ENCODE measurements at regions not wholly inside any gene's neighbourhood (a gene's known extent, or its start where the extent isn't known, plus 50 kb on each side); places are given as distances from the start of the nearest gene placed in this dataset.
A peak's percentile ranks its signal among the peaks of the same experiment; 100 is the strongest.

DNA sequence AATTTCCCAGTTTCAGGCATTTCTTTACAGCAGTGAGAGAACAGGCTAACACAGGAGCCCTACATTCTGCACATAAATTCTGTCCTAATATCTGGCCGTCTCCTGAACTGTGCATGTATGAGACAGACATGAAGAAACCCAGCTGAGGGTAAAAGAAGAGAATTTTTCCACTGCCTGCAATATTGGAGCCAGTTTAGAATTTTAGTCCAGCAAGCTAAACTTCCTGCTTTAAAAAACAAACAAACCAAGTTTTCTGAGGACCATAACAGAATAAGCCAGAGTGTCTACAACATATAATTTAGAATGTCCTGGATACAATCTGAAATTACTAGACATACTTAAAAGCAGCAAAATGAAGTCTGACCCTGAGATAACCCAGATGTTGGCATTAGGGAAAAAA, 215.1 kb upstream of the KLHL29 start:
- no peaks in the 10 kb centered on the region for H3K9me3 ChIP-seq (ENCODE audit: low read depth, low read length)
- H3K9ac ChIP-seq (ENCODE audit: insufficient read length) = no peak overlapping the region
- TF ChIP-seq FOXP2 (optimal IDR thresholded peaks at IDR 0.05; ENCODE audit: control extremely low read depth, extremely low read length, insufficient read depth) (no peak), POLR2AphosphoS5 (IDR thresholded peaks at IDR 0.05; ENCODE audit: borderline replicate concordance, low read depth, low read length) (no peak), EZH2 (IDR thresholded peaks at IDR 0.05) (no peak)
- no peak for DNase-seq (ENCODE audit: low read depth, low spot score)
- no peak overlapping the region for H3K27ac ChIP-seq
- H3K36me3 ChIP-seq (ENCODE audit: insufficient read depth, low read length) = no peaks in the 10 kb centered on the region
- H3K4me3 ChIP-seq = no peak overlapping the region

DNA sequence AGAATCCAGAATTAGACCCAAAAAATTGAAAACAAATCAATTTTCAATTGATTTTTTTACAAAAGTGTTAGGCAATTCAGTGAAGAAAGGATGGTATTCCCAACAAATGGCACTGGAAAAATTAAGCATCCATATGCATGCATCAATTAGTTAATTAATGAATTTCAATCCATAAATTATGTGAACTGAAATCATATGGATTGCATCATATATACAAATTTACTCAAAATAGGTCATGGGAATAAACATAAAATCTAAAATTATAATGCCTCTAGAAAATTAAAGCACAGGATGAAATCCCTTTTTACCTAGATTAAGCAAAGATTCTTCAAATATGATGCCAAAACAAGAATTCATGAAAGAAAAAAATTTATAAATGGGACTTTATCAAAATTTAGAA, 213.9 kb upstream of the KLHL29 start:
- no peak for DNase-seq (ENCODE audit: low read depth, low spot score)
- H3K9me3 ChIP-seq (ENCODE audit: low read depth, low read length) = no peaks in the 10 kb centered on the region
- H3K36me3 ChIP-seq (ENCODE audit: insufficient read depth, low read length) = no peaks in the 10 kb centered on the region
- no peak for TF ChIP-seq FOXP2 (optimal IDR thresholded peaks at IDR 0.05; ENCODE audit: control extremely low read depth, extremely low read length, insufficient read depth)
- no peak for TF ChIP-seq EZH2 (IDR thresholded peaks at IDR 0.05)
- no peak for TF ChIP-seq POLR2AphosphoS5 (IDR thresholded peaks at IDR 0.05; ENCODE audit: borderline replicate concordance, low read depth, low read length)
- no peak overlapping the region for H3K4me3 ChIP-seq
- H3K27ac ChIP-seq = no peak overlapping the region
- no peak overlapping the region for H3K9ac ChIP-seq (ENCODE audit: insufficient read length)

DNA sequence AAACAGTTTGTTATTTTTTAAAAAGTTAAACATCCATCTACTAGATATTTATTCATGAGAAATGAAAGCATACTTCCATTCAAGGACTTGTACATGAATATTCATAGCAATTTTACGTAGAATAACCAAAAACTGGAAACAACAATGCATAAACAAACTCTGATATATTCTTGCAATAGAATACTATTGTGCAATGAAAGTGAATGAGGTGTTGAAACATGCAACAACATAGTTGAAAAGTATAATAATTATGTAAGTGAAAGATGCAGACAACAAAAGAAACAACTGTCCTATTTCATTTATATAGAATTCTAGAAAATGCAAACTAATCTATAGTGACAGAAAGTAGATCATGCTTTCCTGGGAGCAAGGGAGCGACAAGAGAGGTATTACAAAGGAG, 206.6 kb upstream of the KLHL29 start:
- Histone ChIP-seq H3K4me3 (no peak overlapping the region), H3K9ac (ENCODE audit: insufficient read length) (no peak overlapping the region), H3K36me3 (ENCODE audit: insufficient read depth, low read length) (no peaks in the 10 kb centered on the region), H3K9me3 (ENCODE audit: low read depth, low read length) (no peaks in the 10 kb centered on the region), H3K27ac (no peak overlapping the region)
- no peak for TF ChIP-seq FOXP2 (optimal IDR thresholded peaks at IDR 0.05; ENCODE audit: control extremely low read depth, extremely low read length, insufficient read depth)
- no peak for TF ChIP-seq POLR2AphosphoS5 (IDR thresholded peaks at IDR 0.05; ENCODE audit: borderline replicate concordance, low read depth, low read length)
- no peak for TF ChIP-seq EZH2 (IDR thresholded peaks at IDR 0.05)
- DNase-seq (ENCODE audit: low read depth, low spot score) = no peak

DNA sequence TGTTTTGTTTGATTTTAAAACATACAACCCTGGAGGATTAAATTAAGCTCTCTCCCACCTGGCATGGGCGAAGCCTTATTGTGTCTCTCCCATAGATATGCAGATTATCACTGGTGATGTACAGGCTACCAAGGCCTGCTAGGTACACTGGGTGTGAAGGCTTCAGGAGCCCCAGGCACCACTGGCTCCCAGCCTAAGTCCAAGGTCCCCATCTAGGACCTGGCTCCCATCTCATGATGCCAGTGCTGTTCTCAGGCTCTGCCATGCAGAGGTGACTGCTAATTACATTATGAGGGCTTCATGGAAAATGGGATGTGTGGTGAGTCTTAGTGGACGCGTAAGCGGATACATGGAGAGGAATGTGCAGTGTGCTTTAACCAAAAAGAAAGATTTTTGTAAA, 201.2 kb upstream of the KLHL29 start:
- no peak for TF ChIP-seq POLR2AphosphoS5 (IDR thresholded peaks at IDR 0.05; ENCODE audit: borderline replicate concordance, low read depth, low read length)
- TF ChIP-seq FOXP2 (optimal IDR thresholded peaks at IDR 0.05; ENCODE audit: control extremely low read depth, extremely low read length, insufficient read depth) = no peak
- no peak for TF ChIP-seq EZH2 (IDR thresholded peaks at IDR 0.05)
- Histone ChIP-seq H3K9me3 (ENCODE audit: low read depth, low read length) (no peaks in the 10 kb centered on the region), H3K4me3 (no peak overlapping the region), H3K27ac (no peak overlapping the region), H3K36me3 (ENCODE audit: insufficient read depth, low read length) (no peaks in the 10 kb centered on the region), H3K9ac (ENCODE audit: insufficient read length) (no peak overlapping the region)
- no peak for DNase-seq (ENCODE audit: low read depth, low spot score)

DNA sequence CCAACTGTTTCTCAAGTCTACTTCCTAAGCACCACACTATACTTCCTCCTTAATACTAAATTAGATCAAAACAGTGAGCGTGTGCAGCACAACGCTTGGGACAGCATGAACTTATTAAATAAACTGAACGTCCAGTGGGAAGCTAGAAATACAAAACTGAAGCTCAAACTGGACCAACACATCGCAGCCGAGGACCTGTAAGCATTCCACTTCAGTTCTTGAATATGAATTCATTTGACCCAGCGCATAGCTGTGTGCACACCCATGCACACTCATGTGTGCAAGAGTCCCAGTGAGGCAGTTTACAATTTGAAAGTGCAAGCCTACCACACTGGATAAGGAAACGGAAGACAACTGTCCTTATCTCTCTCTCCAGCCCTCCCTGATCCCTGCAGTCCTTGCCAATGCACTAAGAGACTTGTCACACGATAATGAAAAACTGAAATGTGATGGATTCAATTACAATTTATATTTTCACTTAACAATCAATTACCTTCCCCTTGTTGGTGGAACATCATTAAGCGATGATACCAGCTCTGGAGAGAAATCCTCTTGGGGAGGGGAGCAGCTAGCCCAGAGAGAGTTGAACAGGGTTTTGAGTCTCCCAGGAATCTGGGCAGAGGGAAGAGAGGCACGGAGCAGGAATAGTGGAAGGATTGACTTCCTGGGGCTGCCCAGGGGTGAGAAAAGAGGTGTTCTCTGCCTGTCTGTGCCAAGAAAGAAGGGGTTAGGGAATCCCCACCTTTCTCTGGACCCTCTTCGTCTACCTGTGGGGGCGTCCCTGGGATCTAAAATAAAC, 186.5 kb upstream of the KLHL29 start:
- H3K27ac ChIP-seq = peak overlapping the region; percentile 97; the same call in 1 of the 2 replicates
- no peaks in the 10 kb centered on the region for H3K9me3 ChIP-seq (ENCODE audit: low read depth, low read length)
- no peak overlapping the region for H3K9ac ChIP-seq (ENCODE audit: insufficient read length)
- 0 out of 2 replicates have a peak overlapping the region, but pooled peaks have one; percentile 42 for H3K4me3 ChIP-seq
- no peak for DNase-seq (ENCODE audit: low read depth, low spot score)
- no peaks in the 10 kb centered on the region for H3K36me3 ChIP-seq (ENCODE audit: insufficient read depth, low read length)
- TF ChIP-seq FOXP2 (optimal IDR thresholded peaks at IDR 0.05; ENCODE audit: control extremely low read depth, extremely low read length, insufficient read depth) (no peak), POLR2AphosphoS5 (IDR thresholded peaks at IDR 0.05; ENCODE audit: borderline replicate concordance, low read depth, low read length) (no peak), EZH2 (IDR thresholded peaks at IDR 0.05) (no peak)

DNA sequence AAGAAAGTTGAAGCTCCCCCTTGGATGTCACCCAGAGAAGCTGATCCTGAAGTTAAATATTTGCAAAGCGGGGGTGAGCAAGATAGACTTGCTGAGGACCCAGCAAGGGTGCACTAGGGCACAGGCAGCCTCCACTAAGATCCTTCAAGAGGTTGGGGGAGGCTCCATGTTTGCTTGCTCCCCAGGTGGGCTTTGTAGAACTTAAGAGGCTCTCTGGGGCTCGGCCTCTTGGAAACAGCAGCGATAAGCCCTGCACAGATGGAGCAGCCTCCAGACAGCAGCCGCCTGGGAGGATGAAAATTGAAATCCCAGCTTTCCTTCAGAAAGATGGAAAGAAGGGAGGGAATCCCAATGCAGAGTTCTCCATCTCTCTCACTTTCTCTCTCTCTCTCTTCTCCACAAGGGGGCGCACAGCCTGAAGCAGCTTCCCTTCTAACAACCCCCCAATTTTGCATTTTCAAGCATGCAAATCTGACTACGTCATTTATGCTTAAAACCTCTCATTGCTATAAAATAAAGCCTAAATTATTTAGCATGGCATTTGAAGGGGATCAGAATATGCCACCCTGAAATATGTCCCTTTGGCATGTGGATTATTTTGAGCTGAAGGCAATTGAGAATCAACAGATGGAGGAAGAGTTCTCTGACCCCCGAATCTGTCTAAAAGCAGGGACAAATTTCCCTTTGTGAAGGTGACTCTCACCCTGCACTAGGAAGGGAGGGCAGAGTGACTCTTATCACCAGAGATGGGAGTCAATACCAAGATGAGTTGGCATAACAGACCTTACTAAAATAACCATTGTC, 185.7 kb upstream of the KLHL29 start:
- no peak overlapping the region for H3K4me3 ChIP-seq
- no peaks in the 10 kb centered on the region for H3K36me3 ChIP-seq (ENCODE audit: insufficient read depth, low read length)
- TF ChIP-seq EZH2 (IDR thresholded peaks at IDR 0.05) (no peak), FOXP2 (optimal IDR thresholded peaks at IDR 0.05; ENCODE audit: control extremely low read depth, extremely low read length, insufficient read depth) (no peak), POLR2AphosphoS5 (IDR thresholded peaks at IDR 0.05; ENCODE audit: borderline replicate concordance, low read depth, low read length) (no peak)
- DNase-seq (ENCODE audit: low read depth, low spot score) = no peak
- no peak overlapping the region for H3K27ac ChIP-seq
- H3K9ac ChIP-seq (ENCODE audit: insufficient read length) = no peak overlapping the region
- no peaks in the 10 kb centered on the region for H3K9me3 ChIP-seq (ENCODE audit: low read depth, low read length)

DNA sequence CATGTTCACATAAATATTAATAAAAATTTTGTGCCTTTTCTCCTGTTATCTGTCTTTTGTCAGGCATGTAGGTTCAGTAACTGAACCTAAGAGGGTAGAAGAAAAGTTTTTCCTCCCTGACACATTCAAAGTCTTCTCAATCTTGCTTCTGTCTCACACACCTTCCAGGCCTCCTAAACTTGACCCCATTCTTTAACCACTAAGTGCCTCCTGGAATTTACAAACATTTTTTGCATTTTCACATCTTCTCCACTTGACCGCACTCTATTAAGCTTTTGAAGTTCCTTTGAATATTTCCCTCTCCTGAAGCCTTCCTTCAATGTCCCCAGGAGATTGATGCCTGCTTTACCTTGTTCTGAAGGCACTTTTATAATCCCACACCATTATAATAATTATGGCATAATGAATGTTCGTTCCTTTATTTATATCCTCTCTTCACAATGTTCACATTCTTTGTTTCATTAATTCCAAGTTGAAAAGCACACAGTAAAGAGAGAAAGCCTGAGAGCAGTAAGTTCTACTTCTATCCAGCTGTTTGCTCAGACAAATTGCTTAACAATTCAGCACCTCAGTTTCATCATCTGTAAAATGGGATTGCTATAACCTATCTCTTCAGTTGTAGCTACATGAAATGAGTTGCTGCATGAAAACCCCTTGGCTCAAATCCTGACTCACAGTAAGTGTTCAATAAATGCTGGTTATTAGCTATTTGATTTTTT, 184.8 kb upstream of the KLHL29 start:
- Histone ChIP-seq H3K9me3 (ENCODE audit: low read depth, low read length) (no peaks in the 10 kb centered on the region), H3K9ac (ENCODE audit: insufficient read length) (no peak overlapping the region), H3K4me3 (no peak overlapping the region), H3K27ac (no peak overlapping the region), H3K36me3 (ENCODE audit: insufficient read depth, low read length) (no peaks in the 10 kb centered on the region)
- no peak for TF ChIP-seq FOXP2 (optimal IDR thresholded peaks at IDR 0.05; ENCODE audit: control extremely low read depth, extremely low read length, insufficient read depth)
- TF ChIP-seq POLR2AphosphoS5 (IDR thresholded peaks at IDR 0.05; ENCODE audit: borderline replicate concordance, low read depth, low read length) = no peak
- TF ChIP-seq EZH2 (IDR thresholded peaks at IDR 0.05) = no peak
- no peak for DNase-seq (ENCODE audit: low read depth, low spot score)

DNA sequence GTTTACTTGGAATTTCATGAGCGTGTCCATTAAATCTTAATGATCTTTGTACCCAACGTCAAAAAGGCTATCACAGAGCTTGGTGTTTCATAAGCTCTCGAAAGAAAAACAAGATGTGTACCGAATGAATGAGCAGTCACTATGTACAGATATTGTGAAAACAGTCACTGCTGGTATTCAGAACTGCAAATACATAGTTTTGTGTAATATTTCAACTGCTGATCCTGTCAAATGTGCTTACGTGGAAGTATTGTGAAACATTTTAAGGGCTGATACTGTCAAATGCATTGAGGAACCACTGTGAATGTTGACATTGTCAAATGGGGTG, 184.2 kb upstream of the KLHL29 start:
- DNase-seq (ENCODE audit: low read depth, low spot score) = no peak
- Histone ChIP-seq H3K4me3 (no peak overlapping the region), H3K27ac (no peak overlapping the region), H3K9ac (ENCODE audit: insufficient read length) (no peak overlapping the region), H3K36me3 (ENCODE audit: insufficient read depth, low read length) (no peaks in the 10 kb centered on the region), H3K9me3 (ENCODE audit: low read depth, low read length) (no peaks in the 10 kb centered on the region)
- TF ChIP-seq POLR2AphosphoS5 (IDR thresholded peaks at IDR 0.05; ENCODE audit: borderline replicate concordance, low read depth, low read length) (no peak), EZH2 (IDR thresholded peaks at IDR 0.05) (no peak), FOXP2 (optimal IDR thresholded peaks at IDR 0.05; ENCODE audit: control extremely low read depth, extremely low read length, insufficient read depth) (no peak)

Measured in SK-N-MC (cell line).